ENCODE measurements at regions not wholly inside any gene's neighbourhood (a gene's known extent, or its start where the extent isn't known, plus 50 kb on each side); places are given as distances from the start of the nearest gene placed in this dataset.

GRCh38 chr17:77266891-77267341 is 126.1 kb downstream of the SEC14L1 start:
- no peak for DNase-seq

- no peak for DNase-seq
These were observed 129.2 kb downstream of the SEC14L1 start for GRCh38 chr17:77269696-77270681.

GRCh38 chr17:77271411-77271810 is 130.6 kb downstream of the SEC14L1 start:
- DNase-seq: no peak

GRCh38 chr17:77273397-77274085 is 132.8 kb downstream of the SEC14L1 start:
- no peak for DNase-seq

- DNase-seq: no peak
These were observed 133.5 kb downstream of the SEC14L1 start for GRCh38 chr17:77274096-77274845.

GRCh38 chr17:77279448-77280303 is 138.9 kb downstream of the SEC14L1 start:
- no peak for DNase-seq

GRCh38 chr17:77280304-77281121 is 139.7 kb downstream of the SEC14L1 start:
- DNase-seq: no peak

GRCh38 chr17:77281122-77281903 is 140.5 kb downstream of the SEC14L1 start:
- DNase-seq: peak; percentile 59

GRCh38 chr17:77281904-77282367 is 141.2 kb downstream of the SEC14L1 start:
- no peak for DNase-seq

- no peak for DNase-seq
These were observed 142.1 kb downstream of the SEC14L1 start for GRCh38 chr17:77282524-77283515.

GRCh38 chr17:77284023-77284617 is 143.4 kb downstream of the SEC14L1 start:
- DNase-seq: no peak

- DNase-seq: no peak
These were observed 145.0 kb downstream of the SEC14L1 start for GRCh38 chr17:77285594-77286390.

GRCh38 chr17:77286391-77286640 is 145.5 kb downstream of the SEC14L1 start:
- DNase-seq: no peak

GRCh38 chr17:77286641-77287431 is 146.1 kb downstream of the SEC14L1 start:
- no peak for DNase-seq

GRCh38 chr17:77287432-77288068 is 146.8 kb downstream of the SEC14L1 start:
- DNase-seq: no peak

- no peak for DNase-seq
These were observed 147.4 kb downstream of the SEC14L1 start for GRCh38 chr17:77288115-77288619.
